HCT116 (cell line): ENCODE measurements at regions not wholly inside any gene's neighbourhood (a gene's known extent, or its start where the extent isn't known, plus 50 kb on each side); places are given as distances from the start of the nearest gene placed in this dataset.

Source experiments
- ATAC-seq: fragments of 200-7000 bp; cut with Tn5 transposase; 2 replicates; pipeline ENCODE4 v1.9.1; 2020; ENCODE audit warnings: mild to moderate bottlenecking, moderate library complexity
- BruUV-seq: library from RNA; stranded (reverse); fragments of 400-500 nt; replicated peaks from 2 replicates; lab custom pipeline; 2021; lab: Mats Ljungman, UMichigan
- CTCF ChIA-PET: fragments of 300-600 bp; sonication (Branson Sonifier 250); formaldehyde crosslinking; loops from one replicate; lab custom pipeline; 2021; ENCODE audit warnings: antibody characterized with exemption; lab: Charles Lee
- POLR2A ChIA-PET: fragments of 300-600, 350-600 bp; sonication (Branson Sonifier 250); formaldehyde crosslinking; loops from one replicate; lab custom pipeline; 2021; ENCODE audit warnings: antibody characterized with exemption; lab: Charles Lee
- RAD21 ChIA-PET, 2 experiments: fragments of 300-600 bp; sonication (Branson Sonifier 250); formaldehyde crosslinking; loops; one replicate each; lab custom pipeline; 2023; ENCODE audit warnings: low total read pairs in 2 of 2; ENCODE audit not compliant: uncharacterized antibody in 2 of 2, unreplicated experiment in 2 of 2, low non-redundant PET in 1 of 2; lab: Charles Lee
- DNase-seq: peaks from one replicate; pipeline ENCODE4 v3.0.0-alpha.2; 2010; ENCODE audit warnings: low read depth, low spot score
- H2AFZ ChIP-seq: fragments of 200-600 bp; shearing (Covaris generic), sonication (generic); 2 replicates; pipeline ENCODE4 v1.6.1; 2017; ENCODE audit warnings: low read depth, mixed run types, mixed read lengths, antibody characterized with exemption, low read length; ENCODE audit not compliant: poor library complexity, severe bottlenecking
- H3K27ac ChIP-seq: 2 replicates; pipeline ENCODE4 v1.5.1; 2012; ENCODE audit warnings: low read depth, low read length
- H3K27me3 ChIP-seq: fragments of 200-600 bp; sonication (generic); 2 replicates; pipeline ENCODE4 v1.6.1; 2016; ENCODE audit warnings: mixed run types, low read length, mixed read lengths; ENCODE audit not compliant: insufficient read depth
- H3K36me3 ChIP-seq, 2 experiments: fragments of 200-500 bp in 1 of 2; fragments of 200-600 bp in 1 of 2; sonication (Bioruptor generic) in 1 of 2; sonication (generic) in 1 of 2; 2 replicates each; pipeline versions ENCODE4 v1.5.1 to v1.6.1; 2014 to 2016; ENCODE audit warnings: low read length in 2 of 2, inconsistent platforms in 1 of 2, mixed read lengths in 1 of 2, mixed run types in 1 of 2; ENCODE audit not compliant: insufficient read depth in 2 of 2, control insufficient read depth in 1 of 2
- H3K4me1 ChIP-seq, 2 experiments: fragments of 200-600 bp in 1 of 2; sonication (generic) in 1 of 2; 2 replicates each; pipeline versions ENCODE4 v1.5.1 to v1.6.1; 2012 to 2017; ENCODE audit warnings: low read length in 2 of 2, inconsistent platforms in 1 of 2, mild to moderate bottlenecking in 1 of 2, mixed read lengths in 1 of 2, mixed run types in 1 of 2, moderate library complexity in 1 of 2; ENCODE audit not compliant: insufficient read depth in 2 of 2, control insufficient read depth in 1 of 2
- H3K4me2 ChIP-seq: fragments of 200-600 bp; sonication (generic); 2 replicates; pipeline ENCODE4 v1.6.1; 2017; ENCODE audit warnings: mixed run types, low read length, mixed read lengths
- H3K4me3 ChIP-seq, 2 experiments: fragments of 200-600 bp in 1 of 2; sonication (generic) in 1 of 2; replicated peaks in 1 of 2; 2 replicates each; pipeline ENCODE4 v1.5.1; 2011 to 2016; ENCODE audit warnings: low read length in 2 of 2, control low read depth in 1 of 2, low read depth in 1 of 2, mild to moderate bottlenecking in 1 of 2, mixed read lengths in 1 of 2, mixed run types in 1 of 2
- H3K79me2 ChIP-seq: fragments of 200-600 bp; sonication (generic); 2 replicates; pipeline ENCODE4 v1.6.1; 2017; ENCODE audit warnings: mild to moderate bottlenecking, mixed run types, low read length, moderate library complexity, mixed read lengths; ENCODE audit not compliant: insufficient read depth
- H3K9ac ChIP-seq: fragments of 200-600 bp; sonication (generic); 2 replicates; pipeline ENCODE4 v1.6.1; 2016; ENCODE audit warnings: low read length, mixed read lengths
- H3K9me2 ChIP-seq: fragments of 200-600 bp; sonication (generic), shearing (Covaris generic); 2 replicates; pipeline ENCODE4 v1.6.1; 2017; ENCODE audit warnings: mixed run types, mild to moderate bottlenecking, moderate library complexity; ENCODE audit not compliant: insufficient read depth
- H3K9me3 ChIP-seq, 2 experiments: fragments of 200-500 bp in 1 of 2; fragments of 200-600 bp in 1 of 2; sonication (Bioruptor generic) in 1 of 2; sonication (generic) in 1 of 2; 2 replicates each; pipeline ENCODE4 v1.6.1; 2014 to 2017; ENCODE audit warnings: low read length in 2 of 2, mixed read lengths in 2 of 2, inconsistent platforms in 1 of 2, low read depth in 1 of 2, mild to moderate bottlenecking in 1 of 2, mixed run types in 1 of 2, moderate library complexity in 1 of 2; ENCODE audit not compliant: control insufficient read depth in 1 of 2, insufficient read depth in 1 of 2
- H4K20me1 ChIP-seq: fragments of 200-600 bp; sonication (generic), shearing (Covaris generic); 2 replicates; pipeline ENCODE4 v1.6.1; 2017; ENCODE audit warnings: mixed run types, mild to moderate bottlenecking, moderate library complexity; ENCODE audit not compliant: insufficient read depth
- ATF3 ChIP-seq: IDR thresholded peaks from 2 replicates; pipeline ENCODE4 v1.6.1; 2012
- CBX3 ChIP-seq: IDR thresholded peaks from 2 replicates; pipeline ENCODE4 v1.6.1; 2012; ENCODE audit warnings: low read depth
- JUND ChIP-seq: IDR thresholded peaks from 2 replicates; pipeline ENCODE4 v1.6.1; 2012
- POLR2AphosphoS5 ChIP-seq: IDR thresholded peaks from 2 replicates; pipeline ENCODE4 v1.6.1; 2011; ENCODE audit warnings: mild to moderate bottlenecking, low read depth, low read length, moderate library complexity
- RAD21 ChIP-seq: IDR thresholded peaks from 2 replicates; pipeline ENCODE4 v1.6.1; 2012; ENCODE audit warnings: low read depth, mild to moderate bottlenecking
- YY1 ChIP-seq: IDR thresholded peaks from 2 replicates; pipeline ENCODE4 v1.6.1; 2011; ENCODE audit warnings: low read length, low read depth, moderate library complexity, mild to moderate bottlenecking; ENCODE audit not compliant: insufficient replicate concordance; ENCODE audit errors: extremely low read depth
- ZNF274 ChIP-seq: fragments of 200-500 bp; sonication (Bioruptor generic); IDR thresholded peaks from 2 replicates; pipeline ENCODE4 v1.6.1; 2014; ENCODE audit warnings: mild to moderate bottlenecking, low read depth, low read length, inconsistent platforms
- intact Hi-C: fragments of 100-400 bp; cut with micrococcal nuclease; formaldehyde crosslinking; loops from 2 replicates; pipeline ENCODE4 v1.10.0; 2022
- TF ChIP-seq, protein P1 (sequence below): IDR thresholded peaks from 2 replicates; pipeline ENCODE4 v1.6.1; 2011; ENCODE audit warnings: mild to moderate bottlenecking, low read length, moderate library complexity; ENCODE audit not compliant: insufficient replicate concordance; ENCODE audit errors: extremely low read depth

DNA sequence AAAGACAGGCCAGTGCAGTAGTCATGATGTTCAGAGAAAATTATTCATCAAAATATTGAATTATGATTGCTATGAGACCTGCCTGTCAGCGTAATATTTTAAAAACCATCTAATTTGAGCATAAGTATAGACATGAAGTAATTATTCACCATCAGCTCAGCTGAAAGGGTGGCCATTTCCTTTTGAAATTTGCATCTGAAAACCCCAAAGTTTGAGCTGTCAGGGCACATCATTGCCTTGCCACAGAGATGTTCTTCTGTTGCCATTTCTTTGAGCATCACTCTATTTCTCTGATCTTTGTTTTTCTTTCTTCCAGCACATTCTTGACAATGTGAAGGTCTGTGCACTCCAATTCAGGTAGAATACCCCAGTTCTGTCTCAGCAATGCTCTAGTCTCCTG is 147.5 kb upstream of the RHOBTB1 start:
- no peak overlapping the region for H3K9ac ChIP-seq
- ChIA-PET CTCF (no interaction called here), POLR2A (no interaction called here), RAD21 (no interaction called here)
- no peaks in the 10 kb centered on the region for H3K36me3 ChIP-seq
- no peaks in the 10 kb centered on the region for H3K27me3 ChIP-seq
- TF ChIP-seq ATF3 (no peak), POLR2AphosphoS5 (no peak), CBX3 (no peak)
- no TSS peak for BruUV-seq
- H3K4me1 ChIP-seq = no peaks in the 10 kb centered on the region
- H3K79me2 ChIP-seq = no peaks in the 10 kb centered on the region
- no peaks in the 10 kb centered on the region for H4K20me1 ChIP-seq
- intact Hi-C loops = no loop called here
- no peaks in the 10 kb centered on the region for H3K9me3 ChIP-seq
- DNase-seq (no peak), ATAC-seq (no peak)
- no peak overlapping the region for H2AFZ ChIP-seq
- H3K27ac ChIP-seq = no peak overlapping the region
- H3K9me2 ChIP-seq = no peaks in the 10 kb centered on the region
- H3K4me2 ChIP-seq = no peak overlapping the region
- H3K4me3 ChIP-seq = no peak overlapping the region

DNA sequence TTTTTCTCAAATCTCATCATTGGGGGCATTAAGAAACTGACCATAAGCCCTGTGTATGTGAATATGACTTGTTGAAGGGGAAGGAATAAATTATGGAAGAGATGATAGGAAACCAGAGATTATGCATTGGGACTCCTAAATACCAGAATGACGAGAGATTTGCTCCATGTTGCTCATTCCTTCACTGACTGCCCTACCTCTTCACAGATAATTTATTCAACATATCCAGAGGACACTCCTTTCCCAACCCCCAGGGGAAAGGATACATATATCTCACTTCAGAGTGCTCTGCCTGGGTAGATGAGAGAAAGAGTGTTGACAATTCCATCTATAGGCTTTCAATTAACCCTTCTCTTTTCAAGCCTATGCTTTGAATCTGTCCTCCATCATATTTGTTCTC is 145.3 kb upstream of the RHOBTB1 start:
- no peak for TF ChIP-seq POLR2AphosphoS5
- no peak for TF ChIP-seq JUND
- no peak for TF ChIP-seq RAD21
- TF ChIP-seq YY1 = no peak
- TF ChIP-seq, protein P1, sequence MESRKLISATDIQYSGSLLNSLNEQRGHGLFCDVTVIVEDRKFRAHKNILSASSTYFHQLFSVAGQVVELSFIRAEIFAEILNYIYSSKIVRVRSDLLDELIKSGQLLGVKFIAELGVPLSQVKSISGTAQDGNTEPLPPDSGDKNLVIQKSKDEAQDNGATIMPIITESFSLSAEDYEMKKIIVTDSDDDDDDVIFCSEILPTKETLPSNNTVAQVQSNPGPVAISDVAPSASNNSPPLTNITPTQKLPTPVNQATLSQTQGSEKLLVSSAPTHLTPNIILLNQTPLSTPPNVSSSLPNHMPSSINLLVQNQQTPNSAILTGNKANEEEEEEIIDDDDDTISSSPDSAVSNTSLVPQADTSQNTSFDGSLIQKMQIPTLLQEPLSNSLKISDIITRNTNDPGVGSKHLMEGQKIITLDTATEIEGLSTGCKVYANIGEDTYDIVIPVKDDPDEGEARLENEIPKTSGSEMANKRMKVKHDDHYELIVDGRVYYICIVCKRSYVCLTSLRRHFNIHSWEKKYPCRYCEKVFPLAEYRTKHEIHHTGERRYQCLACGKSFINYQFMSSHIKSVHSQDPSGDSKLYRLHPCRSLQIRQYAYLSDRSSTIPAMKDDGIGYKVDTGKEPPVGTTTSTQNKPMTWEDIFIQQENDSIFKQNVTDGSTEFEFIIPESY = no peak
- no peak for TF ChIP-seq ZNF274
- intact Hi-C loops = no loop called here
- H2AFZ ChIP-seq = no peak overlapping the region
- H3K9ac ChIP-seq = no peak overlapping the region
- RAD21 ChIA-PET = no interaction called here
- no peaks in the 10 kb centered on the region for H3K9me2 ChIP-seq
- no peak overlapping the region for H3K4me3 ChIP-seq
- no peaks in the 10 kb centered on the region for H3K4me1 ChIP-seq
- no TSS peak for BruUV-seq
- H3K9me3 ChIP-seq = peaks cover 0 to 3% of the 10 kb centered on the region in 2 experiments; a peak in 1 of 4 replicates
- no peaks in the 10 kb centered on the region for H3K36me3 ChIP-seq
- H3K27me3 ChIP-seq = no peaks in the 10 kb centered on the region
- no peak overlapping the region for H3K27ac ChIP-seq
- no peaks in the 10 kb centered on the region for H4K20me1 ChIP-seq
- POLR2A ChIA-PET = no interaction called here
- ATAC-seq (no peak), DNase-seq (no peak)
- CTCF ChIA-PET = no interaction called here
- H3K4me2 ChIP-seq = no peak overlapping the region
- H3K79me2 ChIP-seq = no peaks in the 10 kb centered on the region
